HG02938 (cell line): ENCODE measurements at regions not wholly inside any gene's neighbourhood (a gene's known extent, or its start where the extent isn't known, plus 50 kb on each side); places are given as distances from the start of the nearest gene placed in this dataset.
"Not testable (repeated sequence)": the region's sequence is repeated elsewhere in the genome, so short reads cannot be mapped to it uniquely, and the experiment has no call there.

Experiments used
- ATAC-seq: cut with Tn5 transposase; IDR thresholded peaks from one replicate; pipeline ENCODE4 v1.9.1; 2021; ENCODE audit warnings: mild to moderate bottlenecking, moderate library complexity; ENCODE audit not compliant: unreplicated experiment

DNA sequence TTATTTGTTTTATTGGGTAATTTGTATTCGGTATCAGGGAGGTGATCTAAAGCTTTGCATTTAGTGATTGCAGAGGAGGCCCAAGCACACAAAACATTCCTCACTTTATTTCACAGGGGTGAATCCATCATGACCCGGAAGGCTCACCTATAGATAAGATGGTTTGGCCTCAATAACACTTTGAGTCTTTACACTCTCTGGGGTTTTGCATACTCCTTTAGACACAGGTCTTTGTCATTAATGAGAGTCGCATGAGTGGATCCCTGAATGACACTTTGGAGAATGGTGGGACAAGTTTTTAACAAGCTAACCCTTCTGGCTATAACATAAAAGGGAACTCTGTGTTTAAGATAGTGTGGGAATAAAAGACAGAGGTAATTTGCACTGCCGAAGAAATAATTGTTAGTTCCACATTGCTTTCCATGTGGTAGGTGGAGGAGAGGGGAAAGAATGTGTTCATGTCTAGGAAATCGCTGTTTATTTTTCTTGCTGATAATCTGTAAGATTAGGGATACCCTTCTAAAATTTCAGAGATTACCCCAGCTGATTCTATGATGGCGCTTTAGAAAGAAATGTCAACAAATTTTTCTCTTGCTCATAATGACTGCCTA lies 455.8 kb downstream of the TFEC start:
- ATAC-seq: no peak

DNA sequence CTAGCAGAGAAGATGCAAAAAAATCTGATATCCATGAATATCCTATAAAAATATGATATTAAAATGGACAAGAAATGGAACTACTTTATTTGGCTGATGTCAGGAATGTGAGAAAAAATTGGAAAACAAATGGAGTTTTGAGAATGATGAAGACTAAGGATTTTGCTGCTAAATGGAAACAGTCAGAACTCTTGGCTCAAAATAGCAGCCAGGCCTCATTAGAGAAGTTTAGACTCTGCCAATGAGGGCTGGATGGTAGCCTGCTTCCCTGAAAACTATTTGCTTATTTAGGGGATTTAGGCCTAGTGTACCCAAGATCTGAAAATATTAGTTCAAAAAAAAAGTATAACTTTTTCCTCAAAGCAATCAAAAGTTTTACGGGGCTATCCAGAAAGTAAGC lies 458.5 kb downstream of the TFEC start:
- ATAC-seq: no peak

DNA sequence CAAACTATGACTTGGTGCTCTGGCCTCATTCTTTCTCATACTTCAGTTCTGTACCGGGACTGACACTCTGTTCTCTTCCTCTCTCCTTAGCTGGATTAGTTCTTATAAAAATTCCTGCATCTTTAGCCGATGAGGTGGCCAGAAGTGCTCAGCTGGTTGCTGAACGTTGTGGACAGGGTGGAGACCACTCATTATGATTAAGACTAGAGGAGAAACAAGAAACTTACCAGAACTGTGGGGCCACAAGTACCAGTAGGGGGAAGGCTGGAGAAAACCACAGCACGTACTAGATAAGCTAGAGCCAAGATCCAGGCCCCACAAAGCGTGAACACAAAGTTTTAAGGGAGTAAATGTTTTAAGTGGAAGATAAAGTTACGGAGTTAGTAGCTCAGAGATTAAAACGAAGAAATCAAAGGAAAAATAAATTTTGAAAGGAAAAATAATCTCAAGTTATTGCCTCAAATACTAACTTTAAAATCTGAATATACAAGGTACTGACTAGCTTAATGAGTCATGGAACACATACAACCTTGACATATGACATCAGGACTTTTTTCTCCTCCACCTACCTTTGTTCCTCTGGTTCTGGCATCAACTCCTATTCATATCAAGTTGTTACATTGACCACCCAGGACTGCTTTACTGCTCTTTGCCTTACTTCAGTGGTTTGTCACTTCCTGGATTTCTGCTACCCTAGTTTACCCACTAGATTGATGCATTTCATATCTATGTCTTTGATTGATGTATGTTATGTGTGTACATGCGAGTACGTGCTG lies 469.0 kb downstream of the TFEC start:
- no peak for ATAC-seq

DNA sequence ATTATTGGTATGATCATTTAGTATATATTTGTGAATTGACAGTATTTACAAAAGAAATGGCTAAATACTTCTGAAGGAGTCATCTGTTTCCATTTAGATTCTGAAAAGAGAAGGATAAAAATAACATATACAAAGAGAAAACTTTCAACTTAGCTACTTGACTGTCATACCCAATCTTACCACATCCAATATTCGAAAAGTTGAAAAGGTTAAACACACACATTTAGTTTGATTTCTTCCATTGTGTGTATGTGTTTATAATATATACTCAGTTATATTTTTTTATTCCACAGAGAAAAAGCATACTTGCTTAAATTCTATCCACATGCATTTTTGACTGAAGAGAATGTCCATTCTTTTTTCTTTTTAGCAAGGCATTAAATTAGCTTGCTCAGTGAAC lies 470.7 kb downstream of the TFEC start:
- ATAC-seq: no peak

DNA sequence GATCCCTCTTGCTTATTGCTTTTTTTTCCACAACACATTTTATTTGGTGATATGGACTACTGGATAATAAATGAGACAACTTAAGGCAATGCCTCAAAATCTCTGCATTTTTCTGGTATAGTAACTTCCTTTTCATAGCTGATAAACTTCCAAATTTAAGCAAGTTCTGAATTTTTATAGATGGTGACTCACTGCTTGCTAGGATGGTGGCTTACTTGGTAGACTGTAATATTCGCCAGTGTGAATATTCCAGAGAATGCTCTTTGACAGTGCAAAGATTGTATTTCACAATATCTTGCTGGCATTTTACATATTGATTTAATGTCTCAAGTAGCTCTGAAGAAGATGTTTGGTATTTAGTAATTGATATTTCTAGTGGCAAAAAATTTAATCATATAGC lies 472.4 kb downstream of the TFEC start:
- ATAC-seq: no peak

DNA sequence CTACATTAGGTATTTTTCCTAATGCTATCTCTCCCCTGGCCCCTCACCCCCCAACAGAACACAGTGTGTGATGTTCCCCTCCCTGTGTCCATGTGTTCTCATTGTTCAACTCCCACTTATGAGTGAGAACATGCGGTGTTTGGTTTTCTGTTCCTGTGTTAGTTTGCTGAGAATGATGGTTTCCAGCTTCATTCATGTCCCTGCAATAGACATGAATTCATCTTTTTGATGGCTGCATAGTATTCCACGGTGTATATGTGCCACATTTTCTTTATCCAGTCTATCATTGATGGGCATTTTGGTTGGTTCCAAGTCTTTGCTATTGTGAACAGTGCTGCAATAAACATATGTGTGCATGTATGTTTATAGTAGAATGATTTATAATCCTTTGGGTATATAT lies 473.3 kb downstream of the TFEC start:
- ATAC-seq: not testable (repeated sequence)

DNA sequence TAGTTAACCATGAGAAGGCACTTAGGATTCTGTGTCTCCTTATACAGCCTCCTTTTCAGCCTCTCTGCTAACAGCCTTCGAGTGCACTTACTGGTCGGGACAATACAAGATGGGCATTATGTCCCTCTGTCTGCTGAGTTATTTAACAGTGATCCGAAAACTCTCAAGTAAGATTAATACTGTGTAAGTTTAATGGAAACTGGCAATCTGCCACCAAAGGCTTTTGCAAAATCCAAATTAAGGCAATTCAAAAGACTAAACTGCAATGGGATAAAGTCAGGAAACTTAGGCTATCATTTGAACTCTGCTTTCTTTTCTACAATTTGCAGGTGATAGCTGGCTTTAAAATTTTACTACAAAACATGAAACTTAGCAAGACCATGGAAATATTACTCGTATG lies 477.8 kb downstream of the TFEC start:
- no peak for ATAC-seq

DNA sequence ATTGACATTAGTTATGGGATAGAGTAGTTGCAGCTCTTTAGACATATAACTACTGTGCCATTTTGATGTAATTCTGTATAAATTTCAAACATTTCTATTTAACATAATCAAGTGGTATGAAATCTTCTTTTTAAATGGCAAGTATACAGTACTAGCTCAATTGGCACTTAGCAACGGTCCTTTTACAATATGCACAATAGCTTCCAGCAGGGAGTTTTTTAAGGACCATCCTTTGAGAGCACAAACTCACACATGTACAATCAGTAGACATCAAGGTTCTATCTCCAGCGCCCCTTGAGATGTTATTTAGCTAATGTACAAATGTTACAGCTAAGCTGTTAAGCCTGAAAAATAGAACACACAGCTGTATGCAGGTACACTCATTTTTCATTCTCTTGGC lies 480.7 kb downstream of the TFEC start:
- ATAC-seq: no peak

DNA sequence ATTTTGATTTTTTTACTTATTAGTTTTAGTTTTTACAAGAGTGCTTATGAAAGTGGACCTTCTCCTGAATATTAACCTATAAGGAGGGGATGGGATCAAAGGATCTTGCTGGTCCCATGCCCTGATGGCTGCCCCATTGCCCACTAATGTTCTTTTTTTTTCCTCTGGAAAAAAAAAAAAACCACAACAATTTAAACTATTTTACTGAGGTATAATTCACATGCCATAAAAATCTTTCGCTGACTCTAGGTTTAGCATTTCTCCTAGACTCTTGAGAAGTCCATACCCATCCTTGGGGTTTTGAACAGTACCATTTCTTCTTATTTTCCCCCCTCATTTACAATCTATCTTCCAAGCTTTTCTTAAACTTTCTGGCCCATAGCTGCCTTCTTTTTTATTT lies 481.8 kb downstream of the TFEC start:
- ATAC-seq: no peak

DNA sequence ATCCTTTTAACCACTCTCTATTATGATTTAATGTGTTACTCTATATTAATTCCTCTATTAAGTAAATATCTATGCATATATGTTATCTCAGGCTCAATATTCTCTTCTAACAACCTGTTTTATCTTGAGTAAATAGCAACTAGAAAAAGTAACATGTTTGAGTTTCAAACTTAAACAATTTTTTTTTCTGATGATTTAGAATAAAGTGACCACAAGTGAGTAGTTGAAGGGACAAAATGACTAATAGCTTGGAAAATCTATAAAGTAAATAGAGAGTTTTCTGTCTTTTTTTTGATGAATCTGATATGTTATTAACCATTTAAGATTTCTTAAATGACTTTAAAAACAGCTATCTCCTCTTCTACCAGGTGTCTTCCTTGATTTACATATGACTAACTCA lies 483.8 kb downstream of the TFEC start:
- no peak for ATAC-seq

DNA sequence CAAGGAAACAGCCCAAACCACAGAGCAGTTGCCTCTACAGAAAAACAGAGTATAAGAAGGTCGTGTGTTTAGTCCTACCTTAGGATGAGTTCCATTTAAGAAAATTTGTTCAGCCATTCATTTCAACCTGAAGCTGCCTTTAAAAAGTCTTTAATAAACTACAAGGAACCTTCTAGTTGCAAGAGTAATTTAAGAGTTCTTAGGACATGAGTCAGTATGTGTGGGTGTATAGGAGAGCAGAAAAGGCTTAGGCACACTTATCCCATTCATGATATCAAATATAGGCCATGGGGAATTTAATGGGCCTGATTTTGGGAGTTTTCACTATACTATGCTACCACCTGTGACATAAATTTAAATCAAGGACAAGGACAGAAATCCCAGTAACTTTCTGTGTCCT lies 496.8 kb downstream of the TFEC start:
- ATAC-seq: no peak

DNA sequence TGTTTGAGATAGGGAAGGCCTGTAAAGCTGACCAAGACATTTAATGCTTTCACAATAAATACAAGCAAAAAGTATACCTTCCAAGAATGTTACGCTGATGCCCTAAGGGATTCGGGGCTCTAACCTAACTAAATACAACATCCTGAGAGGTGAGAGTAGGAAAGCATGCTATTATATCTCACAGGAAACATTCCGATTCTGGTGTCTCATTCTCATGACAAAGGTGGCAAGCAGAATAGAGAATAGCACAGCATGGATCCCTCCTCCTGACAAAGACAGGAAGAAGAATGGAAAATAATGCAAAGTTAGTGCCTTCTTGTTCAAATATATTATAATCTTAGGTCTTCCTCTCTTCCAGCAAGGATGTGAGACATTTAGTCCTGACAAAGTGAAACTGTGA lies 504.3 kb downstream of the TFEC start:
- no peak for ATAC-seq

DNA sequence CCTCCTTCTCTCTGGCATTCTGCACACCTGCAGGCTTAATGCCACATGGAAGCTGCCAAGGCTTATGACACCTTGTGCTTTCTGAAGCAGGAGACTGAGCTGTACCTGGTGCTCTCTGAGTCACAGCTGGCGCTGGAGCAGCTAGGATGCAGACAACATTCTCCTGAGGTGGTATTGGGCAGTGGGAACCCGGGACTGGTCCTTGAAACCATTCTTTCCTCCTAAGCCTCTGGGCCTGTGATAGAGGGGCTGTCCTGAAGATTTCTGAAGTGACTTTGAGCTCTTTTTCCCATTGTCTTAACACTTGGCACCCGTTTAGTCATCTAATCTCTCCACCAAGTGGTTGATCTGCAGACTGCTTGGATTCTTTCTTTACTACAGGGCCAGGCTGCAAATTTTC lies 508.4 kb downstream of the TFEC start:
- ATAC-seq: no peak

DNA sequence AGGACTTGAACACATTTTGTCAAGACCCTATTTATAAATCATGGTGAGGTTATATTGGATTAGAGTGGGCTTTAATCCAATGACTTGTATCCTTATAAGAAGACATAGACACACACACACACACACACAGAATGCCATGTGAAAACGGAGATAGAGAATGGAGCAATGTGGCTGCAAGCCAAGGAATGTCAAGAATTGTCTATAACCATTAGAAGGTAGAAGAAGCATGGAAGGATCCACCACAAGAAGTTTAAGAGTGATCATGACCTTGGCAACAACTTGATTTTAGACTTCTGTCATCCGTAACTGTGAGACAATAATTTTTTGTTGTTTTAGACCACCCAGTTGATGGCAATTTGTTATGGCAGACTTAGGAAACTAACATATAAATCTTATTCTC lies 514.2 kb downstream of the TFEC start:
- ATAC-seq: no peak

DNA sequence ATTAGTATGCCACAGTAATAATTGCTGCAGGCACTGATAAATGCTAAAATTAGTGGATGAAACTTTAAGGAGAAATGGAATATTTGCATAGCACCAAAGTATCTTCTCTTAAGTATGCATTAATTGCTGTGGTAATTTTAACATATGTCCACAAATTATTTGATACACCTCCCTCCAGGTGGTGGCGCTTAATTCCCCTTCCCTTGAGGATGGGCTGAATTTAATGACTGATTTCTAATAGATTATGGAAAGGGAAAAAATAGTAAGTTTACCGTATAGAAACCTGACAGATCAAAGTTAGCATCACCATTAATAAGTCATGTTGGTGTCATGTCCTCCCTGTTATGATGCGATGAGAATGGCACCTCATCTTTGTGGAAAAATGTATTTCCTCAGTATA lies 519.2 kb downstream of the TFEC start:
- no peak for ATAC-seq

DNA sequence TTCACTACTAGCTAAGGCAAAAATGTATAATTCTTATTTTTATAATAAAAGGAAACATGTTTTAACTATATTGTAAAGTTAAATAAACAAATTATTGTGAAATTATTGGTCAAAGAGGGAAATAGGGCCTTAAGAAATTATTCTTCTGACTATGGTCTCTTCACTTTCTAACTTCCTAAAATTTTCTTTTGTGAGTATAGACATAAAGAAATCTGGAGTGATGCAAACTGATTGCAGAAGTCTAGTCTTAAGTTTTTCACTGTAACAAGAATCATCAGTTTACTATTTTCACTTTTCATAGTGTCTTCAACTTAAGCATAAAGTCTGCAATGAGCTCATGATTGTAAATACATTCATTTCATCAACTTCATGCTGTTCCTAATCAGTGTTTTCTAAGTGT lies 525.4 kb downstream of the TFEC start:
- no peak for ATAC-seq

DNA sequence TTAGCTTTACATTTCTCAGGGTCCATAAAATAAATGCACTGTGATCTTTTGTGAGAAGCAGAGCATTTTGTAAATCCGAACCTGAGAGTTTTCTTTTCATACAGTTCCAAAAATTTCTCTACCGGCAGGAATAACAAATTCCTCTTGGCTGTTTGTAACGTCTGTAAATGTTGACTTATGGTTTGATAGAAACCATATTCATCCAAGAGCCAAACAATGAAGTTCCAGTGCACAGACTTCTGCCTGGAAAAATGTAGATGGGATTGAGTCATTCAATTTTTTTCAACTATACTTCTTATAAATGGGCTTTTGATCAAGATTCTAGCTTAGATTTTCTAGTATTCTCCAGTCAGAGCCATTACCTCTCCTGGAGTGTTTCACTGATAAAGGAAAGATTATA lies 530.6 kb downstream of the TFEC start:
- no peak for ATAC-seq

DNA sequence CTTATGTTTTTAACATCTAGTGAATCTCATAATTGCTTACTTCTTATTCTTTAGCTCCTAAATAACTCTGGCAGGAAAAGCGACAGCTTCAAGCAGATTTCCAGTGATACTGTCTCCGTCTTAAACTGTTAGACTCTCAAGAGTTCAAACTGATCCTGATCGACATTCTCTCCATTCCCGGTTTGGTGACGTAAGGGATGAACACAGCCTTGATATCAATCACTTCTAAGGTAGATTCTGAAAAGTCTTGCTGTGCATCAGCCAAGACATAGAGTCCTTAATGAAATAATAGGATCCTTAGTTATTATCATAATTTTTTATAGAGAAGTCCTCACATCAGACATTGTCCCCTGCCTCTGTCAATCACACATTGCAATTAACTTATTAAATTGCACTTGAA lies 534.6 kb downstream of the TFEC start:
- ATAC-seq: no peak

DNA sequence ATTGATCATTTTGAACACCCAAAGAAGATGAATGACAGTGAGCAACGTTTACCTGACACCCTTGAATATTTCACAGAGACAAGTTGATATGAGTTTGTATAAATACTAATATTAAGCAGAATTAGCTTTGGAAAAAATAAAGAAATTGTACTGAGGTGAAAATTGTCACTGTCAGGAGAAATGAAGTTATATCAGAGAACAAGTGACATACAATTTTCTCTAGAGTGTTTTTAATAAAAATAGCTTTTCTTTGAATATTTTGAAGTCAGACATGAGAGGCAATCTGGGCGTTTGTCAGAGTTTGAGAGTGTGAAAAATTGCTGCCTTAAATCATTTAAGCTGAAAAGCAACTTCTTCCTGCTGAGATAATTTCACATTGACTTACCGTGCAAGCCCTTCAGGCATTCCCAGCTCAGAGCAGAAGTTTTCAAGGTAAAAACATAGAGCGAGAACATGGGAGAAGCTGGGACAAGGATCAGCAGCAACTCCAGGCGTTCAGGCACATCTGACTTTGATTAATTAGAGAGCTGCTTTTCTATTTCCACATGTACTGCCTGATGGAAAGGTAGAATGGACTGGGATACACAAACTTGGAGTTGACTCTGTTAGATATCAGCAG lies 535.9 kb downstream of the TFEC start:
- no peak for ATAC-seq

DNA sequence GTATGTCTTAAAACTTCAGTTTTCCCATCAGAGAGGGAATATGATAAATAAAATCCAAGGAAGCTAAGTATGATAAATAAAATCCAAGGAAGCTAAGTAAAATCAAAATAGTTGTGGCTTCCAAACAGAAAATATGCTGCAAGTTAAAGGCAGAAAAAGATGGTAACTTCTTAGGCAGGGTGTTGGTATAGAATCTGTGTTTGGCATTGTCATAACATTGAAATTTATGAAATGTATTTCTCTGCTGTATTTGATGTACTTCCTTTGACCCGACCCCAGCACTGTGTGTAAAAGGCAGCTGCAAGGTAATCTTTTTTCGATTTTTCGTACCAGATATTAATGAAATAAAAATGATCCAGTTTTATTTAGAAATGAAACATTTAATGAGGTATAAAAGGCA lies 537.2 kb downstream of the TFEC start:
- ATAC-seq: no peak

DNA sequence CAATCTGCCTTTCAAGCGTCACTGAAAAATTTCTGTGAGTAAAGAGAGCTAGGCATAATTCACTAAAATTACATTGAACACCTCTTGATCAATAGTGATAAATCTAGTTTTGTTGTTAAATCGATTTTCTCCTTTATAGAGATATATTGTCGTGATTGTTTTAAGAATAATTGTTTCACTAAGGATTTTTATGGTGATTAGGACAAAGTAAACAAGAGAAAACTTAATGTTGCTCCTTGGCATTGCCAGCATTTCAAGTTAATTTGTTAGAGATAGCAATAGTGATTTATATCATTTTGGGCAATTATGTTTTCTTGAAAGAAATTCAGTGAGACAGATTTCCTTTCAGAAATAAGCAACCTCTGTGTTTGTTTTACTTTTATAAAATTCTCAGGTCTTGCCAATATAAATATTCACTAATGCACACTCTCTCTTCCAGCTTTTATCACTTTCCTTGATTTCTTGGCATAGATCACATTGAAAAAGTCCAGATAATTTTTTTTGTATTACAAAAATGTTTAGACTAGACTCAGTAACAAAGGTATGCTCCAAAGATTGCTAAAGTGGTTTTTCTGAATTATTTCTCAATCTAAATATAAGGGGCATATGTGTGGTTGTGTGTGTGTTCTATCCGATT lies 538.7 kb downstream of the TFEC start:
- no peak for ATAC-seq

DNA sequence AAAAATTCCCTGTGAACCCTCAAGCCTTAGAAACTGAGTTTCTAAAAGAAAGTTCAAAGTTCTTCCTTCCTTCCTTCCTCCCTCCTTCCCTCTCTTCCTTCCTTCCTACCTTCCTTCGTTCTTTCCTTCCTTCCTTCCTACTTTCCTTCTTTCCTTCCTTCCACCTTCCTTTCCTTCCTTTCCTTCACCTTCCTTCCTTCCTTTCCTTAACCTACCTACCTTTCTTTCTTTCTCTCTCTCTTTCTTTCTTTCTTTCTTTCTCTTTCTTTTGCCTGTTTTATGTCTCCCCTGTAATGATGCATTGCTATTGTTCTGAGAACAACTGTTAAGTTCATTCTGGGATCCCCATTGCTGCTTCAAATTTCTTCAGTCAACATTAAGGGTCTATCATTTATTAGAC lies 551.1 kb downstream of the TFEC start:
- ATAC-seq: no peak
